Ishikawa (cell line): ENCODE measurements at regions not wholly inside any gene's neighbourhood (a gene's known extent, or its start where the extent isn't known, plus 50 kb on each side); places are given as distances from the start of the nearest gene placed in this dataset.

Experiments used
- CREB1 ChIP-seq: IDR thresholded peaks from 2 replicates; pipeline ENCODE4 v1.6.1; 2012; ENCODE audit warnings: low read depth
- EGR1 ChIP-seq: IDR thresholded peaks from 2 replicates; pipeline ENCODE4 v1.6.1; 2012
- EP300 ChIP-seq: IDR thresholded peaks from 2 replicates; pipeline ENCODE4 v1.6.1; 2012; ENCODE audit warnings: borderline replicate concordance
- NFIC ChIP-seq: IDR thresholded peaks from 2 replicates; pipeline ENCODE4 v1.6.1; 2012
- RAD21 ChIP-seq: IDR thresholded peaks from 2 replicates; pipeline ENCODE4 v1.6.1; 2012; ENCODE audit warnings: low read depth
- TAF1 ChIP-seq: IDR thresholded peaks from 2 replicates; pipeline ENCODE4 v1.6.1; 2012; ENCODE audit warnings: low read depth, mild to moderate bottlenecking
- TCF12 ChIP-seq: IDR thresholded peaks from 2 replicates; pipeline ENCODE4 v1.6.1; 2012; ENCODE audit warnings: low read depth
- TEAD4 ChIP-seq: IDR thresholded peaks from 2 replicates; pipeline ENCODE4 v1.6.1; 2012
- YY1 ChIP-seq: IDR thresholded peaks from 2 replicates; pipeline ENCODE4 v1.6.1; 2012; ENCODE audit warnings: low read depth
- TF ChIP-seq, protein P1 (sequence below): IDR thresholded peaks from 2 replicates; pipeline ENCODE4 v1.6.1; 2012
- TF ChIP-seq, protein P2 (sequence below): IDR thresholded peaks from 2 replicates; pipeline ENCODE4 v1.6.1; 2012; ENCODE audit warnings: low read depth, mild to moderate bottlenecking
- TF ChIP-seq, protein P3 (sequence below): IDR thresholded peaks from 2 replicates; pipeline ENCODE4 v1.6.1; 2012

DNA sequence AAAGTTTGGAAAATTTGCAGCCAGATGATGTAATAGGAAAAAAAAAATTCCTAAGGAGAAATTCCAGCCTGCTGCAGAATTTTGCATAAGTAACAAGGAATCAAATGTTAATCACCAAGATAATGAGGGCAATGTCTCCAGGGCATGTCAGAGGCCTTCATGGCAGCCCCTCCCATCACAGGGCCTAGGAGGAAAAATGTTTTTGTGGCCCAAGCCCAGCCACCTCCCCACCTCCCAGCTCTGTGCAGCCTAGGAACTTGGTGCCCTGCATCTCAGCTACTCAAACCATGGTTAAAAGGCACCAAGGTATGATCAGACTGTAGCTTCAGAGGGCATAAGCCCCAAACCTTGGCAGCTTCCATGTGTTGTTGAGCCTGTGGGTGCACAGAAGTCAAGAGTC is 704.7 kb upstream of the ROBO1 start:
- TF ChIP-seq, protein P1, sequence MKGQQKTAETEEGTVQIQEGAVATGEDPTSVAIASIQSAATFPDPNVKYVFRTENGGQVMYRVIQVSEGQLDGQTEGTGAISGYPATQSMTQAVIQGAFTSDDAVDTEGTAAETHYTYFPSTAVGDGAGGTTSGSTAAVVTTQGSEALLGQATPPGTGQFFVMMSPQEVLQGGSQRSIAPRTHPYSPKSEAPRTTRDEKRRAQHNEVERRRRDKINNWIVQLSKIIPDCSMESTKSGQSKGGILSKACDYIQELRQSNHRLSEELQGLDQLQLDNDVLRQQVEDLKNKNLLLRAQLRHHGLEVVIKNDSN: no peak
- no peak for TF ChIP-seq NFIC
- TF ChIP-seq TAF1: no peak
- no peak for TF ChIP-seq EGR1
- no peak for TF ChIP-seq TCF12
- TF ChIP-seq, protein P2, sequence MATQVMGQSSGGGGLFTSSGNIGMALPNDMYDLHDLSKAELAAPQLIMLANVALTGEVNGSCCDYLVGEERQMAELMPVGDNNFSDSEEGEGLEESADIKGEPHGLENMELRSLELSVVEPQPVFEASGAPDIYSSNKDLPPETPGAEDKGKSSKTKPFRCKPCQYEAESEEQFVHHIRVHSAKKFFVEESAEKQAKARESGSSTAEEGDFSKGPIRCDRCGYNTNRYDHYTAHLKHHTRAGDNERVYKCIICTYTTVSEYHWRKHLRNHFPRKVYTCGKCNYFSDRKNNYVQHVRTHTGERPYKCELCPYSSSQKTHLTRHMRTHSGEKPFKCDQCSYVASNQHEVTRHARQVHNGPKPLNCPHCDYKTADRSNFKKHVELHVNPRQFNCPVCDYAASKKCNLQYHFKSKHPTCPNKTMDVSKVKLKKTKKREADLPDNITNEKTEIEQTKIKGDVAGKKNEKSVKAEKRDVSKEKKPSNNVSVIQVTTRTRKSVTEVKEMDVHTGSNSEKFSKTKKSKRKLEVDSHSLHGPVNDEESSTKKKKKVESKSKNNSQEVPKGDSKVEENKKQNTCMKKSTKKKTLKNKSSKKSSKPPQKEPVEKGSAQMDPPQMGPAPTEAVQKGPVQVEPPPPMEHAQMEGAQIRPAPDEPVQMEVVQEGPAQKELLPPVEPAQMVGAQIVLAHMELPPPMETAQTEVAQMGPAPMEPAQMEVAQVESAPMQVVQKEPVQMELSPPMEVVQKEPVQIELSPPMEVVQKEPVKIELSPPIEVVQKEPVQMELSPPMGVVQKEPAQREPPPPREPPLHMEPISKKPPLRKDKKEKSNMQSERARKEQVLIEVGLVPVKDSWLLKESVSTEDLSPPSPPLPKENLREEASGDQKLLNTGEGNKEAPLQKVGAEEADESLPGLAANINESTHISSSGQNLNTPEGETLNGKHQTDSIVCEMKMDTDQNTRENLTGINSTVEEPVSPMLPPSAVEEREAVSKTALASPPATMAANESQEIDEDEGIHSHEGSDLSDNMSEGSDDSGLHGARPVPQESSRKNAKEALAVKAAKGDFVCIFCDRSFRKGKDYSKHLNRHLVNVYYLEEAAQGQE: no peak
- TF ChIP-seq RAD21: no peak
- TF ChIP-seq, protein P3, sequence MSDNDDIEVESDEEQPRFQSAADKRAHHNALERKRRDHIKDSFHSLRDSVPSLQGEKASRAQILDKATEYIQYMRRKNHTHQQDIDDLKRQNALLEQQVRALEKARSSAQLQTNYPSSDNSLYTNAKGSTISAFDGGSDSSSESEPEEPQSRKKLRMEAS: no peak
- no peak for TF ChIP-seq YY1
- no peak for TF ChIP-seq TEAD4
- TF ChIP-seq EP300: no peak
- no peak for TF ChIP-seq CREB1
